Stimulated activated CD4-positive, alpha-beta T cell treated with anti-CD3 and anti-CD28 coated beads, Interleukin-2, amount 100 ng/mL, for 48 hours (primary cell): ENCODE measurements at regions not wholly inside any gene's neighbourhood (a gene's known extent, or its start where the extent isn't known, plus 50 kb on each side); places are given as distances from the start of the nearest gene placed in this dataset.
"Not testable (repeated sequence)": the region's sequence is repeated elsewhere in the genome, so short reads cannot be mapped to it uniquely, and the experiment has no call there.

ENCODE experiments used
- DNase-seq, 2 donors: peaks; one replicate each; pipeline ENCODE4 v3.0.0-alpha.2; 2020

GRCh38 chrY:7588176-7588575, 676.6 kb upstream of the AMELY start:
- not testable (repeated sequence) for DNase-seq

GRCh38 chrY:7562541-7562940, 651.0 kb upstream of the AMELY start:
- DNase-seq: no peak

DNA sequence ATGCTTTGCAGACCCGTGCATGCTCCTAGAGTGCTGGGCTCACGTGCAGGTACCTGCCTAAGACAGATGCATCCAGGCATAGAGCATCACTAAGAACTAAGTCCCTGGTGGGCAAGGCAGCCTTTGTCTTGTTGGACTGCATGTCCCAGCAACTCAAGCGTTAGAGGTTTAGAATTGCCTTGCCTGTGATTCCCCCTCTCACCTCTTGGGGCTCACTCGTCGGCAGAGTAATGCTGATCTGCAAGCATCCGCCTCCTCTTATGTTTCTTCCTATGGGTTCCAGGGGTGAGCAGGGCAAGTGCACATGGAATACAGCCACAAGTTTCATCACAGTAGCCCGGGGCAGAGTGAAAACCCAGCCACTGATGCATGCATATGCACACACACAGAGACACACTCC, 646.1 kb upstream of the AMELY start:
- DNase-seq: no peak

- no peak for DNase-seq
Observed at GRCh38 chrY:7555006-7555405, 643.5 kb upstream of the AMELY start.

GRCh38 chrY:7545060-7545459, 633.5 kb upstream of the AMELY start:
- DNase-seq: no peak

DNA sequence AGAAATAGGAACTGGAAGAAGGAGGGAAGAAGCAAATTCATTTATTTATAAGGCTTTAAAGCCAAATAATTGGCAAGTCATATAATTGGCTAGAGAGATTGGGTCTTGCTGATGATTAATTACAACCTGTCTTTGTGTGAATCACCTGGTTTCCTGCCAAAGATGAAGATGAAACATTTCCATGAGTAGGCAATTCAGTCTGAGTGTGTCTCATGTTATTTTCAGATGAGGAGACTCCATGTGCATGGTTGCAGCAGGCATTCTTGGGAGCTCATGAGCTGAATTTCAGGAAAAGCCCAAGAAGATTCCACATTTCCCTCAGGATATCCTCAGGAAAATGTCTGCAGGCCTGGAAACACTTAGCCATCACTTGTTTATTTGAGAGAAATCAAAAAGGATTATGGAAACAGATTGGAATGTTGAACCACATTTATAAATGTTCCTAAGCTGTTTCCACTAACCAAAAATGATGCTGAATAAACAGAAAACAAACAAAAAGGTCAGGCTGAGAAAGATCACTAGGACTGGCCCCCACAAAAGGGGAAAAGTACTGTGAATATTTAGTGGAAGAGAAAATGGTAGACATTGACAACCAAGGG, 632.7 kb upstream of the AMELY start:
- DNase-seq: no peak

- DNase-seq: no peak
Observed at GRCh38 chrY:7543506-7543905, 632.0 kb upstream of the AMELY start.

DNA sequence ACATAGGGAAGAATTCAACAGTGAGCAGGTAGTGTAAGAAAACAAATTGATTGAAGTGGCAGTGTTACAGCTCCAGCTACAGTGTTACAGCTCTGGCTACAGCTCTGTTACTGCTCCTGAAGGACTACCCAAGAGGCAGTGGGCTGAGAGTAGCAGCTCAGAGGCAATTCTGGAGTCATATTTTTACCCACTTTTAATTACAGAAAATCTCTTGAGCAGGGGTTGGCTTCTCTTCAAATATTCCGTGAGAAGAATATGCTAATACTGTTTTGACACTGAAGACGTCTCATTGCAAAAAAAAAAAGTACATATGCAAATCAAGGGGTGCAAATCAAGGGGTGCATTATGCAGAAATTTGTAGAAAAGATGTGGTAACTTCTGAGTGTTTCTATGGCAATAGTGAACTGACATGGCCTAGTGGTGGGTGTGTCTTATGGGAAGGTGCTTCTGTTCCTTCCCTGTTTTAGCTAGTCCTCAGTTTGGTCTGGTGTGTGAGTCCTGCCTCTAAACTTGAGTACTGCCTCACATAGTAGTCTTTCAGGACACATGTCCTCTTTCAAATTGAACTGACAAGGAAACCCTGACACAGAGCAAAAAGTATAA, 630.8 kb upstream of the AMELY start:
- no peak for DNase-seq

GRCh38 chrY:7529396-7529795, 617.8 kb upstream of the AMELY start:
- no peak for DNase-seq

- DNase-seq: not testable (repeated sequence)
Observed at GRCh38 chrY:7527568-7527967, 616.0 kb upstream of the AMELY start.

- no peak for DNase-seq
Observed at GRCh38 chrY:7518387-7518786, 606.8 kb upstream of the AMELY start.

DNA sequence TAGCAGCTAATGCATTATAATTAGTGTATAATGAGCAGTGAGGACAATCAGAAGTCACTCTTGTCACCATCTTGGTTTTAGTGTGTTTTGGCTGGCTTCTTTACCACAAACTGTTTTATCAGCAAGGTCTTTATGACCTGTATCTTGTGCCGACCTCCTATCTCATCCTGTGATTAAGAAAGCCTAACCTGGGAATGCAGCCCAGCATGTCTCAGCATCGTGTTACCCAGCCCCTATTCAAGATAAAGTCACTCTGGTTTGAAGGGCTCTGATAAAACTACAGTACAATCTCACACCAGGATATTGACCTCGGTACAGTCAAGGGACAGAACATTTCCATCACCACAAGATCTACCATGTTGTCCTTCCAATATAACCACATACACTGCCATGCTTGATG, 604.7 kb upstream of the AMELY start:
- no peak for DNase-seq

- no peak for DNase-seq
Observed at GRCh38 chrY:7515812-7516211, 604.3 kb upstream of the AMELY start.

GRCh38 chrY:7502896-7503295, 591.3 kb upstream of the AMELY start:
- no peak for DNase-seq

- no peak for DNase-seq
Observed at GRCh38 chrY:7501236-7501635, 589.7 kb upstream of the AMELY start.

DNA sequence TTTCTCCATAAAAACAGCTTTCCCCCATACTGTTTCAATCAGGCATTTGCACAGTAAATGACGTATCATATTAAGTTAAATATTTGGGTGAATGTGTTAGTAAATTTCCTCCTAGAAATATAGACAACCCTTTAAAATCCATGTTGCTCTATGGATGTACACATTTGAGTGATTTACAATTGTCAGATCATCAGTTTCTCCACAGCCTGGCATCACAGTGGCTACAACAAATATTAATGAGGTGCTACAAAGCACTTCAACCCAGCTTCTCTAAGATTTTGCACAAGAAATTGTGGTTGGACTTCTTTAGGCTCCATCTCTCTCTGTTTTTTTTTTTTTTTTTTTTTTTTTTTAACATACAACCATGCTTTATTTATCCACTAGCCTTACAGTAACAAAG, 584.4 kb upstream of the AMELY start:
- no peak for DNase-seq

DNA sequence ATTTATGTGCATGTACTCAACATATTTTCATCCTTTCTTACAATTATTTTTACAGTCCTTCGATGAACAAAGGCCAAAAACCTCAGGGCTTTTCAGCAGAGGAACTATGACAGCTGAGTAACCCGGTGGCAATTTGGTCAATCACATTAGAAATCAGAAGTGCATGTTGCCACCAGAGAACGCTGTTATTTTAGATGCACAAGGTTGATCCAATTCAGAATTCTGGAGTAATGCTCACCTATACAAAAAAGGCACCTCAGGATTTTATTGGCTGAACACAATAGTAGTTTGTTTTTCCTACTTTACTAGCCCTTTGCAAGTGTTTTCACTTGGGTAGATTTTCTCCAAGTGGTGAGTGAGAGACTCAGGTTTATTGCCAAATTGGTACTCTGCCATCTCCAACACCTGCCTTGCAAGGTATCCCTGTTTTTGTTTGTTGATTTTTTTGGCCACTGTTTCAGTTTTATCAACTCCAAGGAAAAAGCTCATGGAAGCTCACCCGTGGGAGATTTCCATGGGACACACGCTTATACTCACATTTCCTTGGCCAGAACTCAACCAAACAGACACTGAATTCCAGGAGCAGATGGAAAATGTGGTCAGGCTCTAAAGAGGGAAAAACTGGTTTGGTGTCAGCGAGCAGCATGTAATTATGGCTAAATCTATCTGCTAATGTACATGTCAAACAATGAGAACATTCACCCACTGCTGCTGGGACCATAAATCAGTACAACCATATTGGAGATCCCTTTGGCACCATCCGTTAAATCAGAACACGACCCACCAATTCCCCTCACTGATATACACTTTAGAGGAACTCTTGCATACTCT, 573.1 kb upstream of the AMELY start:
- not testable (repeated sequence) for DNase-seq

DNA sequence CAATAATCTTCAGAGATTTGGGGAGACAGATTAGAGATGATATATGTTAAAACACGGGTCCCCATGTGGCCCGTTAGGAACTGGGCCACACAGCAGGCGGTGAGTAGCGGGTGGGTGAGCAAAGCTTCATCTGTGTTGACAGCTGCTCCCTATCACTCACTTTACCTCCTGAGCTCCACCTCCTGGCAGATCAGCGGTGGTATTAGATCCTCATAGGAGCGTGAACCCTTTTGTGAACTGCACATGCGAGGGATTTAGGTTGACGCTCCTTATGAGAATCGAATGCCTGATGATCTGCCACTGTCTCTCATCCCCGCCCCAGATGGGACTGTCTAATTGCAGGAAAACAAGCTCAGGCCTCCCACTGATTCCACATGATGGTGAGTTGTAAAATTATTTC, 560.4 kb upstream of the AMELY start:
- no peak for DNase-seq

- DNase-seq: no peak
Observed at GRCh38 chrY:7470037-7470436, 558.5 kb upstream of the AMELY start.

GRCh38 chrY:7468951-7469745, 557.6 kb upstream of the AMELY start:
- DNase-seq: no peak

GRCh38 chrY:7467796-7468520, 556.4 kb upstream of the AMELY start:
- no peak for DNase-seq

- peak in 1 of 2 donors; percentile 14 for DNase-seq
Observed at GRCh38 chrY:7465185-7465621, 553.7 kb upstream of the AMELY start.

- no peak for DNase-seq
Observed at GRCh38 chrY:7464742-7465141, 553.2 kb upstream of the AMELY start.
